Epithelial cell of proximal tubule (primary cell): ENCODE measurements at regions not wholly inside any gene's neighbourhood (a gene's known extent, or its start where the extent isn't known, plus 50 kb on each side); places are given as distances from the start of the nearest gene placed in this dataset.
"Not testable (repeated sequence)": the region's sequence is repeated elsewhere in the genome, so short reads cannot be mapped to it uniquely, and the experiment has no call there.

Experiments used
- DNase-seq: peaks from one replicate; pipeline ENCODE4 v3.0.0-alpha.2; 2011; ENCODE audit warnings: low read depth
- H3K4me3 ChIP-seq: 2 replicates; pipeline ENCODE4 v1.5.1; 2011; ENCODE audit warnings: low read depth, mild to moderate bottlenecking, low read length
- TF ChIP-seq, protein P1 (sequence below): conservative IDR thresholded peaks from 2 replicates; pipeline ENCODE4 v1.5.1; 2012; ENCODE audit warnings: low read depth, mild to moderate bottlenecking, low read length

- H3K4me3 ChIP-seq, result no peak overlapping the region
- no peak for DNase-seq
- TF ChIP-seq, protein P1, sequence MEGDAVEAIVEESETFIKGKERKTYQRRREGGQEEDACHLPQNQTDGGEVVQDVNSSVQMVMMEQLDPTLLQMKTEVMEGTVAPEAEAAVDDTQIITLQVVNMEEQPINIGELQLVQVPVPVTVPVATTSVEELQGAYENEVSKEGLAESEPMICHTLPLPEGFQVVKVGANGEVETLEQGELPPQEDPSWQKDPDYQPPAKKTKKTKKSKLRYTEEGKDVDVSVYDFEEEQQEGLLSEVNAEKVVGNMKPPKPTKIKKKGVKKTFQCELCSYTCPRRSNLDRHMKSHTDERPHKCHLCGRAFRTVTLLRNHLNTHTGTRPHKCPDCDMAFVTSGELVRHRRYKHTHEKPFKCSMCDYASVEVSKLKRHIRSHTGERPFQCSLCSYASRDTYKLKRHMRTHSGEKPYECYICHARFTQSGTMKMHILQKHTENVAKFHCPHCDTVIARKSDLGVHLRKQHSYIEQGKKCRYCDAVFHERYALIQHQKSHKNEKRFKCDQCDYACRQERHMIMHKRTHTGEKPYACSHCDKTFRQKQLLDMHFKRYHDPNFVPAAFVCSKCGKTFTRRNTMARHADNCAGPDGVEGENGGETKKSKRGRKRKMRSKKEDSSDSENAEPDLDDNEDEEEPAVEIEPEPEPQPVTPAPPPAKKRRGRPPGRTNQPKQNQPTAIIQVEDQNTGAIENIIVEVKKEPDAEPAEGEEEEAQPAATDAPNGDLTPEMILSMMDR, result no peak
Observed at GRCh38 chr3:191680989-191681597, 220.1 kb downstream of the PYDC2 start.

DNA sequence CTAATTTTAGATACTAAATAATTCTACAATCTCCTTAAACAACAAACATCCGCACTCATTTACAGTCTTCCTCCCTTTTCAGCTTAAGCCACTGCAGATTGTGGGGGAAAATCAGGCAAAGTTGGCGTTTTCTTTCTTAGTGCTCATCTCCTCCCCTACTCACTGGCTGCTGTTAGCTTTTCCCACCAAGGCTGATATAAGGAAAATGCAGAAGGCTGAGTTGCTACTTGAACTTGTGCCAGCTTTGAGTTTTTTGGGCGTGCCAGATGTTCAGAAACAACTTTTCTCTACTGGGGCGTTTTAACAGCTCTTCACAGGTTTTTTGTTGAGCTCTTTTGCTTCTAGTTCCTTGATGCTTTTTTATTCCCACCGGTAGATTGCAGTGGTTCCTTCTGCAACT, 222.0 kb downstream of the PYDC2 start:
- H3K4me3 ChIP-seq, result no peak overlapping the region
- TF ChIP-seq, protein P1, result no peak
- no peak for DNase-seq

- no peak for DNase-seq
- H3K4me3 ChIP-seq, result no peak overlapping the region
- TF ChIP-seq, protein P1, result no peak
Observed at GRCh38 chr3:191686626-191687025, 225.7 kb downstream of the PYDC2 start.

DNA sequence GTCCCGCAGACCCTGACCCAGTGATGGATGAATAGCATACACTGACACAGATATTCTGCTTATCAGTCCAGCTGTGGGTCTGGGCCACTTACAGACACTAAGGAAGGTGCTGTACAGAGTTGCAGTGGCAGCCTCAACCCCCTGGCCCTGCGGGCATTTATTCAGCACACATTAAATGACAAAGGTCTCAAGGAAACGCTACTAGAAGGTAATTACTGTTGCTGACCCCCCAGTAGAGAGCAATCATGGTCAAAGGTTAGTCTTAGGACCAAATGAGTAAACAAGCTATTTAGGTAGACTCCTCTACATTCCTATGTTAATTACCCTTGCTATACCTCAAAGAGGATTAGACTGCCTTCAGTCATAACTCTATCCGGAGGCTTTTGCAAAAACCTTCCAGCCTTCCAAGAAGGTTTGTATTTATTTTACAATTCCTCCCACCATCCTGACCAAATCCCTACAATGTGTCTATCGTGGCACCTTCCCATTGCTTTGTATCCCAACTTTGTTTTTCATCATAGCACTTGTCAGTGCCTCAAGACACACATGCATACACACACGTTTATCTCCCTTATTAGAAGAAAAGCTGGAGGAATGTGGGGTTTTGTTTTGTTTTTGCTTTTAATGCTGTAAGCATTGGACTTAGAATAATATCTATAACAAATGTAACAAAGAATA, 227.9 kb downstream of the PYDC2 start:
- no peak for DNase-seq
- no peak overlapping the region for H3K4me3 ChIP-seq
- TF ChIP-seq, protein P1, result no peak

DNA sequence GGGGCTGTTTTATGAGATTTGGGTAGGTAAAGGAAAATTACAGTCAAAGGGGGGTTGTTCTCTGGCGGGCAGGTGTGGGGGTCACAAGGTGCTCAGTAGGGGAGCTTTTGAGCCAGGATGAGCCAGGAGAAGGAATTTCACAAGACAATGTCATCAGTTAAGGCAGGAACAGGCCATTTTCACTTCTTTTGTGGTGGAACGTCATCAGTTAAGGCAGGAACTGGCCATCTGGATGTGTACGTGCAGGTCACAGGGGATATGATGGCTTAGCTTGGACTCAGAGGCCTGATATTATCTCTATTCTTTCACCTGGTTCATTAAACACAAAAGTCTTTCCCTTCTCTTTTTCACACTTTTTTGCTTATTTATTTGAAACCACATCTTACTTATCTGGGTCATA, 230.2 kb downstream of the PYDC2 start:
- not testable (repeated sequence) for H3K4me3 ChIP-seq, DNase-seq

- no peak overlapping the region for H3K4me3 ChIP-seq
- DNase-seq, result no peak
- TF ChIP-seq, protein P1, result no peak
Observed at GRCh38 chr3:191695131-191695814, 234.3 kb downstream of the PYDC2 start.

GRCh38 chr3:191695815-191696153, 234.8 kb downstream of the PYDC2 start:
- no peak for DNase-seq
- H3K4me3 ChIP-seq, result no peak overlapping the region
- TF ChIP-seq, protein P1, result no peak
